ENCODE measurements at regions not wholly inside any gene's neighbourhood (a gene's known extent, or its start where the extent isn't known, plus 50 kb on each side); places are given as distances from the start of the nearest gene placed in this dataset.
"Not testable (repeated sequence)": the region's sequence is repeated elsewhere in the genome, so short reads cannot be mapped to it uniquely, and the experiment has no call there.

DNA sequence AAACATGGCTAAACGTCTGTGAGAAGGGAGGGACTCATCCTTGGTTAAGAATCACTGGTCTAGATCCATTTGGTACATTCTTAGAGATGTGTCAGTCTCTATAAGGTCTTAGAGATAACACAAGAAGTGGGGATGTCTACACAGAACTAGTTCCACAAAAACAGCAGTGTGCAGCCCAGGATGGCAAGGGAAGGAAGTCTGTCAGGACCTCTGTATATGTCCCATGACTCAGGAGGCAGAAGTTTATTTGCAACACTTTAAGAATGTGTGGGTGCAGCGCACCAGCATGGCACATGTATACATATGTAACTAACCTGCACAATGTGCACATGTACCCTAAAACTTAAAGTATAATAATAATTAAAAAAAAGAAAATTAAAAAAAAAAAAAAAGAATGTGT is 548.5 kb upstream of the SOX9 start:
- DNase-seq = no peak
- H3K27ac ChIP-seq (ENCODE audit: insufficient read depth, low read length, poor library complexity, severe bottlenecking) = no peak overlapping the region
- no peaks in the 10 kb centered on the region for H3K4me1 ChIP-seq (ENCODE audit: control insufficient read depth, insufficient read depth, low read length, poor library complexity, severe bottlenecking)
- H3K9me3 ChIP-seq (ENCODE audit: control insufficient read depth, low read length) = no peaks in the 10 kb centered on the region
- no peaks in the 10 kb centered on the region for H3K36me3 ChIP-seq (ENCODE audit: control insufficient read depth, insufficient read depth, low read length)
- no peak overlapping the region for H3K4me3 ChIP-seq (ENCODE audit: insufficient read depth, low read depth, low read length, poor library complexity, severe bottlenecking)
- no peaks in the 10 kb centered on the region for H3K27me3 ChIP-seq (replicated peaks; ENCODE audit: control insufficient read depth, insufficient read depth, low read length, poor library complexity, severe bottlenecking)

DNA sequence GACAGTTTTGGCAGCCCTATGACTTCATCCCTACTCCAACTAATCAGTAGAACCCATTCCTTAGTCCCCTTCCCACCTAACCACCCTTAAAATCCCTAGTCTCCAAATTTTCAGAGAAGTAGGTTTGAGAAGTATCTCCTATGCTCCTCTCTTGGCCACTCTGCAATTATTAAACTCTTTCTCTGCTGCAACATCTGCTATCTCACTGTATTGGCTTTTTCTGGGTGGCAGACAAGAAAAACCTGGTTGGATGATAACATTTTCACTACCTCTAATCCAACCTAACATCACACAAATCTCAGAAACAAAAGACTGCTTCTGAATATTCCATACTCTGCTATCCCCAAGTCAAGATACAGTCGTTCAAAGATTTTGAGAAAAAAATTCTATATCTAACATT is 542.4 kb upstream of the SOX9 start:
- H3K27ac ChIP-seq (ENCODE audit: insufficient read depth, low read length, poor library complexity, severe bottlenecking) = no peak overlapping the region
- no peaks in the 10 kb centered on the region for H3K9me3 ChIP-seq (ENCODE audit: control insufficient read depth, low read length)
- H3K36me3 ChIP-seq (ENCODE audit: control insufficient read depth, insufficient read depth, low read length) = no peaks in the 10 kb centered on the region
- no peaks in the 10 kb centered on the region for H3K4me1 ChIP-seq (ENCODE audit: control insufficient read depth, insufficient read depth, low read length, poor library complexity, severe bottlenecking)
- H3K4me3 ChIP-seq (ENCODE audit: insufficient read depth, low read depth, low read length, poor library complexity, severe bottlenecking) = no peak overlapping the region
- DNase-seq = no peak
- no peaks in the 10 kb centered on the region for H3K27me3 ChIP-seq (replicated peaks; ENCODE audit: control insufficient read depth, insufficient read depth, low read length, poor library complexity, severe bottlenecking)

DNA sequence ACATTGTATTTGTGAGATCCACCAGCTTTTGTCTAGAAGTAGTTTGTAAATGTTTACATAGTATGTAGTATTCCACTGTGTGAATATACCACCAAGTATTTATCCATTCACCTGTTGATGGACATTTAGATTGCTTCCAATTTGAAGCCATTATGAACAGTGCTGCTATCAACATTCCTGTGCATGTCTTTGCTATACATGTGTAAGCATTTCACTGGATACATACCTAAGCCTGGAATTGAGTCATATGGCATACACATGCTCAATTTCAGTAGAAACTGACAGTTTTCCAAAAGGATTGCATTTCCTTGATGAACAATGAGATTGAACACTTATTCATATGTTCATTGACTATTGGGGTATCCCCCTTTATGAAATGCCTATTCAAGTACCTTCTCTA is 540.6 kb upstream of the SOX9 start:
- Histone ChIP-seq H3K27me3 (replicated peaks; ENCODE audit: control insufficient read depth, insufficient read depth, low read length, poor library complexity, severe bottlenecking) (no peaks in the 10 kb centered on the region), H3K9me3 (ENCODE audit: control insufficient read depth, low read length) (no peaks in the 10 kb centered on the region), H3K27ac (ENCODE audit: insufficient read depth, low read length, poor library complexity, severe bottlenecking) (no peak overlapping the region), H3K4me3 (ENCODE audit: insufficient read depth, low read depth, low read length, poor library complexity, severe bottlenecking) (no peak overlapping the region), H3K4me1 (ENCODE audit: control insufficient read depth, insufficient read depth, low read length, poor library complexity, severe bottlenecking) (no peaks in the 10 kb centered on the region), H3K36me3 (ENCODE audit: control insufficient read depth, insufficient read depth, low read length) (no peaks in the 10 kb centered on the region)
- no peak for DNase-seq

DNA sequence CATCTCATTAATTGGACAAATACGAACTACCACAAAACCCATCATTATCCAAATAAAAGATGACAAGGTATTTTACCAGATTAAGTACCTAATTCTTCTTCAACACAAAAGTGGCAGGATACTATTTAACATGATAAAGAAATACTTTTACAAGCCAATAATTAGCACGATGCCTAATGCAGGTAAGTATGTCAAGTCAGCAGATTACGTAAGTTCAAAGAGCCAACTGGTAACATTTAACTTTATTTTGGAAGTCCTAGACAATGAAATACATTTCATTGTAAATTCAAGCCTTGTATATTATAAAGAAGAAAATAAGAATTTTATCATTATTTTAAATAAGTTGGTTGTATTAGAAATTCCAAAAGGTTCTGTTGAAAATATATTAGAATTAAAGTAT is 535.3 kb upstream of the SOX9 start:
- H3K27me3 ChIP-seq (replicated peaks; ENCODE audit: control insufficient read depth, insufficient read depth, low read length, poor library complexity, severe bottlenecking) = no peaks in the 10 kb centered on the region
- H3K4me3 ChIP-seq (ENCODE audit: insufficient read depth, low read depth, low read length, poor library complexity, severe bottlenecking) = no peak overlapping the region
- H3K4me1 ChIP-seq (ENCODE audit: control insufficient read depth, insufficient read depth, low read length, poor library complexity, severe bottlenecking) = no peaks in the 10 kb centered on the region
- no peak for DNase-seq
- no peak overlapping the region for H3K27ac ChIP-seq (ENCODE audit: insufficient read depth, low read length, poor library complexity, severe bottlenecking)
- H3K9me3 ChIP-seq (ENCODE audit: control insufficient read depth, low read length) = no peaks in the 10 kb centered on the region
- H3K36me3 ChIP-seq (ENCODE audit: control insufficient read depth, insufficient read depth, low read length) = no peaks in the 10 kb centered on the region

DNA sequence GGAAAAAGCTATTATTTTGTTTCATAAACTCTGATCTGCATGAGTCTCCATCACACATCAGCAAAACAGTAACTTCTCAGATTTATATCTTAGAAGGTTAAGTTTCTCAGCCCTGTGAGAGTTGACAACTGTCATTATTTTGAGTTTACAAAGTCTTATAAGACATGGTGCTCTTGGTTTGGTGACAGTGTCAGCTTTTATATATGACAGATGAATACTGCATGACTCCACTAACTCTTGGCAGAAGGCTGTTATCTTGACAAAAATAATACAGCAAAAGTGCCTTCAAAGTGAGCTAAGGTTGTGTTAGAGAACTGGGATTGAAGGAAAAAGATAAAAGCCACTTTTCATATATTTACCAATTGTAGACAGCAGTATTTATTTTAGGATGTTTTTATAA is 528.4 kb upstream of the SOX9 start:
- H3K27me3 ChIP-seq (replicated peaks; ENCODE audit: control insufficient read depth, insufficient read depth, low read length, poor library complexity, severe bottlenecking) = no peaks in the 10 kb centered on the region
- H3K4me3 ChIP-seq (ENCODE audit: insufficient read depth, low read depth, low read length, poor library complexity, severe bottlenecking) = no peak overlapping the region
- no peak overlapping the region for H3K27ac ChIP-seq (ENCODE audit: insufficient read depth, low read length, poor library complexity, severe bottlenecking)
- no peaks in the 10 kb centered on the region for H3K36me3 ChIP-seq (ENCODE audit: control insufficient read depth, insufficient read depth, low read length)
- H3K4me1 ChIP-seq (ENCODE audit: control insufficient read depth, insufficient read depth, low read length, poor library complexity, severe bottlenecking) = no peaks in the 10 kb centered on the region
- H3K9me3 ChIP-seq (ENCODE audit: control insufficient read depth, low read length) = no peaks in the 10 kb centered on the region
- no peak for DNase-seq

DNA sequence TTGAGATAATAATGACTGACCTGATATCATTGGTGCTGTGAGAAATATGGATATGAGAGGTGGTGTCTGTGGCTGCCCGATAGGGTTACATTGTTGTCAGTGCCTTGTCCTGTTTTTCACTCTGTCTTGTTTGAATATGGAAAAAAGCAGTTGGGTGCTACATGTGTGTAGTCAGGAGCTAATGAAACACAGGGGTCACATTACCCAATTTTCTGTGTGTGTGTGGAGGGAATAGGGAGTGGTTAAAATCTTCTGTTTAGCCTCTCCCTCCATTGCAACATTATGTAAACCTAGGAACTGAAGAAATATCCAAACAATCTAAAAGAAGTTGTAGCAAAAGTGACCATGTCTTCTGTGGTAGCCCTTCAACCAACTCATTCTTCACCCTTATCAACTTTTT is 527.7 kb upstream of the SOX9 start:
- DNase-seq = no peak
- H3K4me3 ChIP-seq (ENCODE audit: insufficient read depth, low read depth, low read length, poor library complexity, severe bottlenecking) = no peak overlapping the region
- no peaks in the 10 kb centered on the region for H3K9me3 ChIP-seq (ENCODE audit: control insufficient read depth, low read length)
- no peaks in the 10 kb centered on the region for H3K4me1 ChIP-seq (ENCODE audit: control insufficient read depth, insufficient read depth, low read length, poor library complexity, severe bottlenecking)
- no peaks in the 10 kb centered on the region for H3K27me3 ChIP-seq (replicated peaks; ENCODE audit: control insufficient read depth, insufficient read depth, low read length, poor library complexity, severe bottlenecking)
- H3K36me3 ChIP-seq (ENCODE audit: control insufficient read depth, insufficient read depth, low read length) = no peaks in the 10 kb centered on the region
- H3K27ac ChIP-seq (ENCODE audit: insufficient read depth, low read length, poor library complexity, severe bottlenecking) = no peak overlapping the region

DNA sequence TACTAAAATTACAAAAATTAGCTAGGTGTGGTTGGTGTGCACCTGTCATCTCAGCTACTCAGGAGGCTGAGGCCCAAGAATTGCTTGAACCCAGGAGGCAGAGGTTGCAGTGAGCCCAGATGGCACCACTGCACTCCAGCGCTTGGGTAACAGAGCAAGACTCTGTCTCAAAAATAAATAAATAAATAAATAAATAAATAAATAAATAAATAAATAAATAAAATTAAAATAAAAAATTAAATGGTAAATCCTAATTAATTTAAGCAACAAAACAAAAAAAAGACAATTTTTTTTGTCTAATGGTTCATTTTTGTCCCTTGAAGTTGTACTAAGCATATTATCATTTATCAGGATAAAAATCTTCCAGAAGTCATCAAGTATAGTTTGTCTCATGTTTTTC is 521.2 kb upstream of the SOX9 start:
- H3K4me1 ChIP-seq (ENCODE audit: control insufficient read depth, insufficient read depth, low read length, poor library complexity, severe bottlenecking); H3K27me3 ChIP-seq (replicated peaks; ENCODE audit: control insufficient read depth, insufficient read depth, low read length, poor library complexity, severe bottlenecking); DNase-seq; H3K27ac ChIP-seq (ENCODE audit: insufficient read depth, low read length, poor library complexity, severe bottlenecking); H3K9me3 ChIP-seq (ENCODE audit: control insufficient read depth, low read length); H3K4me3 ChIP-seq (ENCODE audit: insufficient read depth, low read depth, low read length, poor library complexity, severe bottlenecking); H3K36me3 ChIP-seq (ENCODE audit: control insufficient read depth, insufficient read depth, low read length): not testable (repeated sequence)

DNA sequence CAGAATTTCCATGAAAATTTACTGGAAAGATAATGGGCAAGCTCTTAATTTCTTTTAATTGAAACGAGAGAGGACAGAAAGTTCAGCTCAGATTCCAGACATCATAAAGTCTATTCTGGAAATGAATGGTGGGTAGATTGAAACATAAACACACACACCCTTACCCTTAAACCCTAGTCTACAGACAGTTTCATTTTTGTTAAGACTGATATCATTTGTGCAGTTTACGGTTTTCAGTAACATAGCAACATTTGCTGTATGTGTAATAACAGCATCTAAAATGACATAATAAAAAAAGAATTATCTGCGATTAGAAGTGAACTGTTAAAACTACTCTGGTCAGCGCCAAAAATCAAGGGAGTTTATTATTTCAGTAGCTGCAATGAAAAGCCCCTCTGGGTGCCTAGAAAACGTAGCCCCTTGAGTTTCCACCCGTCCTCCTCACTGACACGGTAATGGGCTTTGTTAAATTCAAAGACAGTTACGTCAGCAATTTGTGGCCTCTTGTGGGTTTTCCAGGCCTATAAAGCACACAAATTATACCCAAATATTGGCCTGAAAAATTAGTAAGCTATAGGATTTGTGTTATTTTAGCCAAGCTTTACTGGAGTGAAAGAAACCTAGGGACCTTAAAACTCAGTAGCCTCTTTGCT is 520.6 kb upstream of the SOX9 start:
- Histone ChIP-seq H3K27me3 (replicated peaks; ENCODE audit: control insufficient read depth, insufficient read depth, low read length, poor library complexity, severe bottlenecking) (no peaks in the 10 kb centered on the region), H3K36me3 (ENCODE audit: control insufficient read depth, insufficient read depth, low read length) (no peaks in the 10 kb centered on the region), H3K4me3 (ENCODE audit: insufficient read depth, low read depth, low read length, poor library complexity, severe bottlenecking) (no peak overlapping the region), H3K4me1 (ENCODE audit: control insufficient read depth, insufficient read depth, low read length, poor library complexity, severe bottlenecking) (no peaks in the 10 kb centered on the region), H3K27ac (ENCODE audit: insufficient read depth, low read length, poor library complexity, severe bottlenecking) (no peak overlapping the region), H3K9me3 (ENCODE audit: control insufficient read depth, low read length) (no peaks in the 10 kb centered on the region)
- DNase-seq = no peak

DNA sequence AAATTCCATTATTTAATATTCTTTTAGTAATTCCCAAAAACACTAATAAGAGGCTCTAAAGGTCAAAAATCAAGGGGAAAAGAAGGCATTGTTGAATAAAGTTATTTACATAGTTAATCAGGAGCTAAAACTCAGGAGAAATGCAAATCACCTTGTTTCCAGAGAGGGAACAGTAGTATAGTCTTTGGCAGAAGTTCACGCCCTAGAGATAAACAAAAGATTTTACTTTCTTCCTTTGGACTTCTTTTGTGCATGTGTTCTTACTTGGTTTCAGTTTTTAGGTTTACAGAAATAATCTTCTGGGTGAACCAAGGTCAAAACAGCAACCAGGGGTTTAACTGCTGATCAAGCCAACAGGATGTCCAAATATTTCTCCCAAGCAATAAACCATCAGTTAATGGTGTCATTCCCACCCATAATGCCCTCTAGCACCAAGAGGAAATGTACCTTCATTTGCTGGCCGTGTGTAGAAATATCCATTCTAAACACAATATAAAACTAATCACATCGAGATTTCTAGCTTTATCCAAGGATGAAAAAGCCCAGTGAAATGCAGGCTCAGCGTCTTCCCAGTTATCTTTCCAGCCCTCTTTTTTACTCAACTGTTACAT is 518.8 kb upstream of the SOX9 start:
- no peak overlapping the region for H3K27ac ChIP-seq (ENCODE audit: insufficient read depth, low read length, poor library complexity, severe bottlenecking)
- H3K9me3 ChIP-seq (ENCODE audit: control insufficient read depth, low read length) = no peaks in the 10 kb centered on the region
- H3K27me3 ChIP-seq (replicated peaks; ENCODE audit: control insufficient read depth, insufficient read depth, low read length, poor library complexity, severe bottlenecking) = no peaks in the 10 kb centered on the region
- no peak overlapping the region for H3K4me3 ChIP-seq (ENCODE audit: insufficient read depth, low read depth, low read length, poor library complexity, severe bottlenecking)
- no peak for DNase-seq
- no peaks in the 10 kb centered on the region for H3K36me3 ChIP-seq (ENCODE audit: control insufficient read depth, insufficient read depth, low read length)
- no peaks in the 10 kb centered on the region for H3K4me1 ChIP-seq (ENCODE audit: control insufficient read depth, insufficient read depth, low read length, poor library complexity, severe bottlenecking)

DNA sequence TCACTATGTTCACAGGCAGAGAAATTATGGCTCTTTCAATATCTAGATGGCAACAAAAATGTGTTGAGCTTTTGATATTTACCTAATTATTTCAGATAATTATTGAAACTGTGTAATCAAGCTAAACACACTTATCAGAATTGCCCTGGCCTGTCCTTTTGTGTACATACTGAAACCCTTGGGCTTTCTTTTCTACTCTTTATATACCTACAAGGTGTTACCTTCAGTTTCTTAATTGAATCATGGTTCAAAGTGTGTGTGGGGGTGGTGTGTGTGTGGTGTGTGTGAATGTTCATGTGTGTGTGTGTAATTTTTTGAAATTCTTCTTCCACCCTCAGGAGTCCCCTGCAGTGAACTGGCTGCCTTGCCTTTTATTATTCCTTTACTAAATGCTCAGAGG is 506.8 kb upstream of the SOX9 start:
- no peak for DNase-seq
- no peak overlapping the region for H3K4me3 ChIP-seq (ENCODE audit: insufficient read depth, low read depth, low read length, poor library complexity, severe bottlenecking)

More for the DNA sequence above, 506.8 kb upstream of the SOX9 start:
- Histone ChIP-seq H3K4me1 (ENCODE audit: control insufficient read depth, insufficient read depth, low read length, poor library complexity, severe bottlenecking) (no peaks in the 10 kb centered on the region), H3K9me3 (ENCODE audit: control insufficient read depth, low read length) (no peaks in the 10 kb centered on the region), H3K27me3 (replicated peaks; ENCODE audit: control insufficient read depth, insufficient read depth, low read length, poor library complexity, severe bottlenecking) (no peaks in the 10 kb centered on the region), H3K27ac (ENCODE audit: insufficient read depth, low read length, poor library complexity, severe bottlenecking) (no peak overlapping the region), H3K36me3 (ENCODE audit: control insufficient read depth, insufficient read depth, low read length) (no peaks in the 10 kb centered on the region)
